SK-N-SH (cell line): ENCODE measurements at regions not wholly inside any gene's neighbourhood (a gene's known extent, or its start where the extent isn't known, plus 50 kb on each side); places are given as distances from the start of the nearest gene placed in this dataset.

Source experiments
- CTCF ChIA-PET: fragments of 300-600, 350-600 bp; formaldehyde crosslinking; extraction: SDS; loops from one replicate; lab custom pipeline; 2021; lab: Yijun Ruan, JAX
- POLR2A ChIA-PET: fragments of 350-600 bp; sonication (Branson Sonifier 250); formaldehyde crosslinking; extraction: SDS; loops from one replicate; lab custom pipeline; 2020; ENCODE audit warnings: antibody characterized with exemption, inconsistent platforms; lab: Yijun Ruan, JAX
- DNase-seq: peaks from one replicate; pipeline ENCODE4 v3.0.0; 2012
- H2AFZ ChIP-seq: fragments of 200-600 bp; sonication (generic); 2 replicates; pipeline ENCODE4 v1.8.1; 2016; ENCODE audit warnings: antibody characterized with exemption, mild to moderate bottlenecking, low read depth
- H3F3A ChIP-seq: fragments of 200-600 bp; sonication (generic); replicated peaks from 2 replicates; pipeline ENCODE3; 2016; ENCODE audit warnings: antibody characterized with exemption, mild to moderate bottlenecking; ENCODE audit not compliant: insufficient read depth
- H3K27ac ChIP-seq, 2 experiments: fragments of 200-500 bp in 1 of 2; fragments of 200-600 bp in 1 of 2; sonication (Bioruptor generic) in 1 of 2; sonication (generic), shearing (Covaris generic) in 1 of 2; 2 replicates each; pipeline versions ENCODE4 v1.5.1 to v1.6.1; 2014 to 2016; ENCODE audit warnings: low read depth in 2 of 2, inconsistent platforms in 1 of 2, low read length in 1 of 2, mild to moderate bottlenecking in 1 of 2, mixed read lengths in 1 of 2
- H3K27me3 ChIP-seq: fragments of 200-600 bp; sonication (generic), shearing (Covaris generic); 2 replicates; pipeline ENCODE4 v1.6.1; 2016; ENCODE audit warnings: mixed run types; ENCODE audit not compliant: insufficient read depth
- H3K36me3 ChIP-seq, 2 experiments: fragments of 200-500 bp in 1 of 2; fragments of 200-600 bp in 1 of 2; sonication (Bioruptor generic) in 1 of 2; sonication (generic) in 1 of 2; replicated peaks in 1 of 2; 2 replicates each; pipeline versions ENCODE3 to v1.5.1; 2014 to 2016; ENCODE audit warnings: low read length in 1 of 2, mild to moderate bottlenecking in 1 of 2; ENCODE audit not compliant: insufficient read depth in 2 of 2, control insufficient read depth in 1 of 2
- H3K4me1 ChIP-seq, 2 experiments: fragments of 200-500 bp in 1 of 2; fragments of 200-600 bp in 1 of 2; sonication (Bioruptor generic) in 1 of 2; sonication (generic), shearing (Covaris generic) in 1 of 2; 2 replicates each; pipeline versions ENCODE4 v1.5.1 to v1.6.1; 2014 to 2016; ENCODE audit warnings: low read depth in 1 of 2, low read length in 1 of 2, mixed run types in 1 of 2; ENCODE audit not compliant: insufficient read depth in 2 of 2, control insufficient read depth in 1 of 2
- H3K4me2 ChIP-seq: fragments of 200-600 bp; sonication (generic), shearing (Covaris generic); 2 replicates; pipeline ENCODE4 v1.6.1; 2017; ENCODE audit warnings: mixed run types
- H3K4me3 ChIP-seq, 2 experiments: fragments of 200-500 bp in 1 of 2; fragments of 200-600 bp in 1 of 2; sonication (Bioruptor generic) in 1 of 2; sonication (generic), shearing (Covaris generic) in 1 of 2; 2 replicates each; pipeline versions ENCODE4 v1.5.1 to v1.8.1; 2014 to 2016; ENCODE audit warnings: low read depth in 2 of 2, inconsistent platforms in 1 of 2, low read length in 1 of 2, mild to moderate bottlenecking in 1 of 2, mixed read lengths in 1 of 2, moderate library complexity in 1 of 2
- H3K79me2 ChIP-seq: fragments of 200-600 bp; sonication (generic); 2 replicates; pipeline ENCODE4 v1.8.1; 2017; ENCODE audit warnings: mild to moderate bottlenecking; ENCODE audit not compliant: insufficient read depth
- H3K9ac ChIP-seq: fragments of 200-600 bp; sonication (generic); 2 replicates; pipeline ENCODE4 v1.6.1; 2017; ENCODE audit warnings: mixed run types
- H3K9me2 ChIP-seq: fragments of 200-600 bp; sonication (generic); 2 replicates; pipeline ENCODE4 v1.6.1; 2017; ENCODE audit warnings: mixed run types
- H3K9me3 ChIP-seq: fragments of 200-600 bp; sonication (generic); 2 replicates; pipeline ENCODE4 v1.6.1; 2017; ENCODE audit warnings: mixed run types, mild to moderate bottlenecking, moderate library complexity
- H4K20me1 ChIP-seq: fragments of 200-600 bp; sonication (generic); 2 replicates; pipeline ENCODE4 v1.6.1; 2017; ENCODE audit warnings: mild to moderate bottlenecking, mixed run types; ENCODE audit not compliant: insufficient read depth
- CHD2 ChIP-seq: fragments of 150-350 bp; IDR thresholded peaks from 2 replicates; pipeline ENCODE4 v1.6.1; 2018; ENCODE audit warnings: low read length; ENCODE audit not compliant: partially characterized antibody
- GABPA ChIP-seq: IDR thresholded peaks from 2 replicates; pipeline ENCODE4 v1.4.0; 2012; ENCODE audit warnings: low read depth, mild to moderate bottlenecking
- GATA2 ChIP-seq: sonication (generic); formaldehyde crosslinking; IDR thresholded peaks from 2 replicates; pipeline ENCODE4 v1.5.0; 2020; ENCODE audit warnings: mild to moderate bottlenecking, missing genetic modification reagents
- JUND ChIP-seq: IDR thresholded peaks from 2 replicates; pipeline ENCODE4 v1.4.0; 2012
- MAX ChIP-seq: IDR thresholded peaks from 2 replicates; pipeline ENCODE4 v1.4.0; 2012; ENCODE audit warnings: low read depth
- PBX3 ChIP-seq: IDR thresholded peaks from 2 replicates; pipeline ENCODE4; 2012
- RCOR1 ChIP-seq: fragments of 150-350 bp; IDR thresholded peaks from 2 replicates; pipeline ENCODE4 v1.6.1; 2017; ENCODE audit warnings: antibody characterized with exemption, low read length
- REST ChIP-seq: IDR thresholded peaks from 2 replicates; pipeline ENCODE4 v1.6.1; 2012; ENCODE audit warnings: mild to moderate bottlenecking, low read depth, low read length, moderate library complexity
- RFX5 ChIP-seq: IDR thresholded peaks from 2 replicates; pipeline ENCODE4 v1.6.1; 2012; ENCODE audit warnings: mild to moderate bottlenecking, improper control_type of control experiment, low read length
- SIN3A ChIP-seq: IDR thresholded peaks from 2 replicates; pipeline ENCODE4 v1.6.1; 2012; ENCODE audit warnings: low read depth, mild to moderate bottlenecking, low read length, moderate library complexity, borderline replicate concordance
- TAF1 ChIP-seq: IDR thresholded peaks from 2 replicates; pipeline ENCODE4 v1.6.1; 2012; ENCODE audit warnings: low read depth, mild to moderate bottlenecking, low read length, moderate library complexity, borderline replicate concordance
- TCF12 ChIP-seq: IDR thresholded peaks from 2 replicates; pipeline ENCODE4 v1.4.0; 2012
- USF1 ChIP-seq: IDR thresholded peaks from 2 replicates; pipeline ENCODE4 v1.4.0; 2012; ENCODE audit warnings: low read depth, borderline replicate concordance
- YY1 ChIP-seq: IDR thresholded peaks from 2 replicates; pipeline ENCODE4 v1.4.0; 2012; ENCODE audit warnings: low read depth, mild to moderate bottlenecking
- ZBTB33 ChIP-seq: IDR thresholded peaks from 2 replicates; pipeline ENCODE4 v1.4.0; 2012; ENCODE audit warnings: low read depth, borderline replicate concordance
- WGBS: methylation state at CpG from one replicate; pipeline ENCODE4 v1.1.6; 2017; ENCODE audit warnings: low lambda C conversion rate; 5-methylcytosine and 5-hydroxymethylcytosine counted together

- no peak for TF ChIP-seq TAF1
Observed at GRCh38 chr11:130732476-130732875, 183.8 kb downstream of the SNX19 start (continued).

GRCh38 chr11:130737041-130737830, 179.0 kb downstream of the SNX19 start:
- peaks cover 16% of the 10 kb centered on the region; the same call in 1 of the 2 replicates for H3K9me3 ChIP-seq
- no peaks in the 10 kb centered on the region for H4K20me1 ChIP-seq
- H2AFZ ChIP-seq, result peak overlapping the region; percentile 76; the same call in 1 of the 2 replicates
- ChIA-PET POLR2A (no interaction called here), CTCF (interaction anchor here (1.3 to 2.4 kb wide), 2 partner anchors 125 to 303 kb away, joined by 3 to 6 read pairs; no protein-coding TSS in a partner anchor)
- H3K9ac ChIP-seq, result no peak overlapping the region
- TF ChIP-seq RFX5, result no peak
- no peak for TF ChIP-seq ZBTB33
- TF ChIP-seq USF1, result no peak
- TF ChIP-seq GABPA, result peak; percentile 30
- no peak overlapping the region for H3K4me3 ChIP-seq
- H3F3A ChIP-seq, result peaks cover 26% of the 10 kb centered on the region
- peaks cover 4 to 7% of the 10 kb centered on the region in 2 experiments; a peak in 3 of 4 replicates for H3K4me1 ChIP-seq
- H3K27ac ChIP-seq, result peak overlapping the region; percentile 64 to 66; a peak in 3 of 4 replicates
- H3K27me3 ChIP-seq, result no peaks in the 10 kb centered on the region
- no peak for DNase-seq
- 84% methylated on average over 5 of the region's 5 CpGs for WGBS
- H3K79me2 ChIP-seq, result no peaks in the 10 kb centered on the region
- H3K36me3 ChIP-seq, result peaks cover 0 to 6% of the 10 kb centered on the region in 2 experiments
- peak overlapping the region; percentile 59 for H3K4me2 ChIP-seq
- no peaks in the 10 kb centered on the region for H3K9me2 ChIP-seq

- Histone ChIP-seq H3K27ac (peak overlapping the region; percentile 64 to 66; a peak in 3 of 4 replicates), H3K9me3 (peaks cover 16% of the 10 kb centered on the region; the same call in 1 of the 2 replicates), H3K79me2 (no peaks in the 10 kb centered on the region), H3F3A (peaks cover 26% of the 10 kb centered on the region), H3K4me1 (peaks cover 4 to 7% of the 10 kb centered on the region in 2 experiments; a peak in 3 of 4 replicates), H3K9ac (peak overlapping the region; percentile 30), H4K20me1 (no peaks in the 10 kb centered on the region), H3K36me3 (peaks cover 0 to 6% of the 10 kb centered on the region in 2 experiments), H3K4me2 (peak overlapping the region; percentile 59), H3K9me2 (no peaks in the 10 kb centered on the region), H3K4me3 (peak overlapping the region; percentile 22 to 23; a peak in 1 of 4 replicates), H2AFZ (peak overlapping the region; percentile 76; the same call in 1 of the 2 replicates), H3K27me3 (no peaks in the 10 kb centered on the region)
- ChIA-PET CTCF (interaction anchor here (1.3 to 2.4 kb wide), 2 partner anchors 124 to 303 kb away, joined by 3 to 6 read pairs; no protein-coding TSS in a partner anchor), POLR2A (no interaction called here)
- DNase-seq, result peak; percentile 47
- 14% methylated on average over 12 of the region's 12 CpGs for WGBS
- TF ChIP-seq YY1 (no peak), SIN3A (0 out of 2 replicates have a peak, but pooled peaks have one; percentile 44), RCOR1 (no peak; the same call in 1 of the 2 replicates), JUND (peak; percentile 59), GATA2 (no peak), TAF1 (no peak; the same call in 1 of the 2 replicates), MAX (0 out of 2 replicates have a peak, but pooled peaks have one; percentile 39), TCF12 (peak; percentile 84), REST (no peak), CHD2 (no peak), PBX3 (peak; percentile 70)
Observed at GRCh38 chr11:130737866-130738431, 178.3 kb downstream of the SNX19 start.
